Transverse colon (tissue), 4 donors: ENCODE measurements at regions not wholly inside any gene's neighbourhood (a gene's known extent, or its start where the extent isn't known, plus 50 kb on each side); places are given as distances from the start of the nearest gene placed in this dataset.

Experiments used
- CTCF ChIP-seq, 5 experiments: fragments of 200-600 bp in 3 of 5; fragments of 450-650 bp in 2 of 5; sonication (generic) in 3 of 5; IDR thresholded peaks; 1 replicate in 2 of 5; 2 replicates in 3 of 5; pipeline ENCODE4 v1.5.1; 2016 to 2017; ENCODE audit warnings: antibody characterized with exemption in 5 of 5, inconsistent platforms in 3 of 5, mild to moderate bottlenecking in 2 of 5, moderate library complexity in 1 of 5
- EP300 ChIP-seq: sonication (generic); formaldehyde crosslinking; IDR thresholded peaks from one replicate; pipeline ENCODE4 v1.6.1; 2017; ENCODE audit warnings: antibody characterized with exemption, low read depth
- POLR2A ChIP-seq: fragments of 450-650 bp; IDR thresholded peaks from one replicate; pipeline ENCODE4 v1.6.1; 2016; ENCODE audit warnings: antibody characterized with exemption, mild to moderate bottlenecking, moderate library complexity
- POLR2AphosphoS5 ChIP-seq, 3 donors: sonication (generic); formaldehyde crosslinking; IDR thresholded peaks; one replicate each; pipeline ENCODE4 v1.6.1; 2016; ENCODE audit warnings: antibody characterized with exemption in 3 of 3

GRCh38 chr7:68688416-68689086 is 909.7 kb upstream of the AUTS2 start:
- TF ChIP-seq CTCF (IDR thresholded peaks at IDR 0.05) (no peak), EP300 (no peak), POLR2A (no peak), POLR2AphosphoS5 (IDR thresholded peaks at IDR 0.05) (no peak)
